Subcutaneous abdominal adipose tissue (tissue), 5 donors: ENCODE measurements at regions not wholly inside any gene's neighbourhood (a gene's known extent, or its start where the extent isn't known, plus 50 kb on each side); places are given as distances from the start of the nearest gene placed in this dataset.

ENCODE experiments used
- H3K27ac ChIP-seq: one replicate; pipeline ENCODE4 v1.7.0; 2013; ENCODE audit warnings: low read depth, mild to moderate bottlenecking, inconsistent platforms, low read length, moderate library complexity
- H3K27me3 ChIP-seq, 5 donors: one replicate each; pipeline ENCODE4 v1.7.0; 2013; ENCODE audit warnings: low read length in 5 of 5, inconsistent platforms in 1 of 5; ENCODE audit not compliant: control insufficient read depth in 5 of 5, insufficient read depth in 4 of 5
- H3K36me3 ChIP-seq, 5 donors: one replicate each; pipeline ENCODE4 v1.7.0; 2013; ENCODE audit warnings: low read length in 5 of 5; ENCODE audit not compliant: control insufficient read depth in 5 of 5, insufficient read depth in 5 of 5
- H3K4me1 ChIP-seq, 5 donors: one replicate each; pipeline ENCODE4 v1.7.0; 2013; ENCODE audit warnings: low read length in 5 of 5, mild to moderate bottlenecking in 3 of 5, moderate library complexity in 1 of 5; ENCODE audit not compliant: control insufficient read depth in 5 of 5, insufficient read depth in 5 of 5
- H3K4me3 ChIP-seq, 5 donors: one replicate each; pipeline ENCODE4 v1.7.0; 2013; ENCODE audit warnings: low read length in 5 of 5, low read depth in 1 of 5
- H3K9ac ChIP-seq, 5 donors: one replicate each; pipeline ENCODE4 v1.7.0; 2013; ENCODE audit warnings: low read length in 5 of 5, mild to moderate bottlenecking in 4 of 5, moderate library complexity in 3 of 5
- H3K9me3 ChIP-seq, 5 donors: one replicate each; pipeline ENCODE4 v1.7.0; 2013; ENCODE audit warnings: low read length in 5 of 5; ENCODE audit not compliant: control insufficient read depth in 5 of 5
- donor health status: healthy.
- donor health status: healthy.
- donor health status: healthy.
- donor health status: healthy.
- donor health status: healthy.

- no peak overlapping the region for H3K9ac ChIP-seq
- no peaks in the 10 kb centered on the region for H3K36me3 ChIP-seq
- no peaks in the 10 kb centered on the region for H3K9me3 ChIP-seq
- peaks cover 0 to 28% (median 23%) of the 10 kb centered on the region in 5 donors for H3K4me1 ChIP-seq
- no peak overlapping the region for H3K4me3 ChIP-seq
- no peak overlapping the region for H3K27ac ChIP-seq
- peaks cover 75 to 91% (median 80%) of the 10 kb centered on the region in 5 donors for H3K27me3 ChIP-seq
Observed at GRCh38 chr4:41877020-41877796, 58.0 kb upstream of the TMEM33 start.

GRCh38 chr4:41874873-41875272 is 60.4 kb upstream of the TMEM33 start:
- H3K27me3 ChIP-seq: peaks cover 62 to 77% (median 69%) of the 10 kb centered on the region in 5 donors

GRCh38 chr4:41874398-41874797 is 60.8 kb upstream of the TMEM33 start:
- Histone ChIP-seq H3K27ac (no peak overlapping the region), H3K9ac (no peak overlapping the region), H3K4me1 (peaks cover 0 to 6% (median 4%) of the 10 kb centered on the region in 5 donors), H3K27me3 (peaks cover 62 to 74% (median 67%) of the 10 kb centered on the region in 5 donors), H3K9me3 (no peaks in the 10 kb centered on the region), H3K4me3 (no peak overlapping the region), H3K36me3 (no peaks in the 10 kb centered on the region)

More at GRCh38 chr4:41874873-41875272, 60.4 kb upstream of the TMEM33 start:
- no peaks in the 10 kb centered on the region for H3K9me3 ChIP-seq
- peaks cover 0 to 6% (median 4%) of the 10 kb centered on the region in 5 donors for H3K4me1 ChIP-seq
- H3K36me3 ChIP-seq: no peaks in the 10 kb centered on the region
- H3K9ac ChIP-seq: no peak overlapping the region
- H3K4me3 ChIP-seq: no peak overlapping the region
- no peak overlapping the region for H3K27ac ChIP-seq

- H3K27me3 ChIP-seq: peaks cover 55 to 70% (median 59%) of the 10 kb centered on the region in 5 donors
- H3K36me3 ChIP-seq: no peaks in the 10 kb centered on the region
Observed at GRCh38 chr4:41873380-41874295, 61.6 kb upstream of the TMEM33 start.

GRCh38 chr4:41870035-41870434 is 65.2 kb upstream of the TMEM33 start:
- Histone ChIP-seq H3K9ac (no peak overlapping the region), H3K4me1 (peaks cover 0 to 25% (median 22%) of the 10 kb centered on the region in 5 donors), H3K27ac (no peak overlapping the region), H3K36me3 (no peaks in the 10 kb centered on the region), H3K9me3 (no peaks in the 10 kb centered on the region), H3K27me3 (peaks cover 55 to 70% (median 58%) of the 10 kb centered on the region in 5 donors), H3K4me3 (no peak overlapping the region)

More at GRCh38 chr4:41873380-41874295, 61.6 kb upstream of the TMEM33 start:
- H3K9ac ChIP-seq: no peak overlapping the region
- no peak overlapping the region for H3K4me3 ChIP-seq
- peaks cover 0 to 5% (median 3%) of the 10 kb centered on the region in 5 donors for H3K4me1 ChIP-seq
- no peaks in the 10 kb centered on the region for H3K9me3 ChIP-seq
- no peak overlapping the region for H3K27ac ChIP-seq

- no peak overlapping the region for H3K27ac ChIP-seq
- peaks cover 0 to 22% (median 20%) of the 10 kb centered on the region in 5 donors for H3K4me1 ChIP-seq
- peaks cover 41 to 66% (median 47%) of the 10 kb centered on the region in 5 donors for H3K27me3 ChIP-seq
- H3K9ac ChIP-seq: no peak overlapping the region
- H3K36me3 ChIP-seq: no peaks in the 10 kb centered on the region
- no peaks in the 10 kb centered on the region for H3K9me3 ChIP-seq
- peak overlapping the region in 1 of 5 donors; percentile 29 for H3K4me3 ChIP-seq
Observed at GRCh38 chr4:41866799-41867677, 68.2 kb upstream of the TMEM33 start.

- Histone ChIP-seq H3K36me3 (no peaks in the 10 kb centered on the region), H3K27me3 (peaks cover 42 to 67% (median 45%) of the 10 kb centered on the region in 5 donors), H3K4me3 (peak overlapping the region in 1 of 5 donors; percentile 36), H3K9me3 (no peaks in the 10 kb centered on the region), H3K4me1 (peaks cover 0 to 22% (median 20%) of the 10 kb centered on the region in 5 donors), H3K9ac (no peak overlapping the region), H3K27ac (no peak overlapping the region)
Observed at GRCh38 chr4:41865981-41866798, 69.0 kb upstream of the TMEM33 start.

GRCh38 chr4:41865306-41865980 is 69.8 kb upstream of the TMEM33 start:
- Histone ChIP-seq H3K27ac (no peak overlapping the region), H3K27me3 (peaks cover 38 to 62% (median 44%) of the 10 kb centered on the region in 5 donors), H3K9ac (no peak overlapping the region), H3K4me3 (peak overlapping the region in 2 of 5 donors; percentile 28 to 36), H3K9me3 (no peaks in the 10 kb centered on the region), H3K36me3 (no peaks in the 10 kb centered on the region), H3K4me1 (peaks cover 0 to 22% (median 20%) of the 10 kb centered on the region in 5 donors)
